ENCODE measurements at regions not wholly inside any gene's neighbourhood (a gene's known extent, or its start where the extent isn't known, plus 50 kb on each side); places are given as distances from the start of the nearest gene placed in this dataset.
A peak's percentile ranks its signal among the peaks of the same experiment; 100 is the strongest.
"Not testable (repeated sequence)": the region's sequence is repeated elsewhere in the genome, so short reads cannot be mapped to it uniquely, and the experiment has no call there.

DNA sequence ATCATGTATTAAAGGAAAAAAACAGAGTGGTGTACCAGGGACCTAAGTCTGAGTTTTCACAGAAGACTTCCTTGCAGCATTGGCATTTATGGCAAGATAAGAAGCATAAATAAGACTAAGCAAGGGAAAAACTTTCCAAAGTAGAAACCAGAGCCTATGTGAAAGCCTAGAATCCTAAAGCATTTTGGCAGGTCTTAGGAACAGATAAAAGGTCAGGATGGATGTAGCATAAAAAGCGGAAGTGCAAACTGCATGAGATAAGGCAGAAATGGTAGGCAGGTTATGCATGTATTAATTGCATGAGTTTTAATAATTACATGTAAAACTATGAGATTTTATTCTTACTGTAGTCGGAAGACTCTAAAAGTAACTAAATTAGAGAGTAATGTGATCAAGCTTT is 596.5 kb downstream of the SUCLG1 start:
- no peak for DNase-seq

DNA sequence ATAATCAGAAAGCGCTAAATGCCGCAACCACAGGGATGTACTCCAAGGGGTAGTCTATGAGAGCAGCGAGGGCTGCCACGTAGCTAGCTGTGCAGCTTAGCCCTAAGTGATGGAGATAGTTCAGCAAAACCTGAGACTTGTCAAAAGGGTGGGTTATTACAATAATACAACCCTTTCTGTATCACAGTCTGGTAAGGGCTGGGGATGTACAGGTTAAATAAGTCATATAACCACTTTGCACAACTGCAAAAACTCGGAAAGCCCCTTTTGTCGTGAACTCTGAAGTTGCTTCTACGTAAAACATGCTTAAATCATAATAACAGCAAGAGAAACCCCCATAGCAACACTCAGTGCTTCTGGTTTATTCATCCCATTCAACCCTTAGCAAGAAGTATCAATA is 598.8 kb downstream of the SUCLG1 start:
- DNase-seq = no peak

DNA sequence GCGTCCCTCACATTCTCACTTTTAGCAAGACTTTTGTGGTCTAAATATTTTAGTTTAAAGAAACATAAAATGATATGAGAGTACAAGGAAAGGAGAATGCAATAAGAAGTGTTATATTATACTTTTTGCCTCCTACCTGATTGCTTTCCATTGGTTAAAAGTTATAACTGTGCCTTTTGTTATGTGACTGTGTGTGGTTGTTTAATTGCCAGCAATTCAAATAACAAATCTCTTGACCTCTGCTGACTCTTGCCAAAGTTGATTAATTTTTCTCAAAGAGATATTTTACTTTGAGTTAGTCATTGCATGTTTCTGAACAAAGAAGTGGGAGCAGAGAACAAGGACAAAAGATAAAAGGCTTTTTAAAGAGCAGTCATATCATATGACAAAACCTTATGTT is 599.5 kb downstream of the SUCLG1 start:
- DNase-seq = no peak

DNA sequence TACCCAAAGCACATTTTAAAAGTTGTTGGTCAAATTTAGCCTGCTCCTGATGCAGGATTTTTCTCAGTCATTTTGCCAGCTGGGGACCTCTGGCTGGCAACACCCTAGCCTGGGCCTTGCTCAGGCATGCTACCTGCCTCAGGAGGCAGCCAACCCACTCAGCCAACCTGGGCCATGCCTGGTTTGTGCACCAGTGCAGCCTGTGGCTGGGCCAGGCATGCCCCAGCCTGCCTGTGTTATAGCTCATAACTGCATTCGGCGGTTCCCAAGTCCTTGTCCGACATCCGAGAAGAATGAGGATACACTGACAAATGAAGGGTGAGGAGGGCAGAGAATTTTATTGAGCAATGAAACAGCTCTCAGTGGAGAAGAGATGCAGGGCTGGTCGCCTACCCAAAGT is 608.0 kb downstream of the SUCLG1 start:
- no peak for DNase-seq

DNA sequence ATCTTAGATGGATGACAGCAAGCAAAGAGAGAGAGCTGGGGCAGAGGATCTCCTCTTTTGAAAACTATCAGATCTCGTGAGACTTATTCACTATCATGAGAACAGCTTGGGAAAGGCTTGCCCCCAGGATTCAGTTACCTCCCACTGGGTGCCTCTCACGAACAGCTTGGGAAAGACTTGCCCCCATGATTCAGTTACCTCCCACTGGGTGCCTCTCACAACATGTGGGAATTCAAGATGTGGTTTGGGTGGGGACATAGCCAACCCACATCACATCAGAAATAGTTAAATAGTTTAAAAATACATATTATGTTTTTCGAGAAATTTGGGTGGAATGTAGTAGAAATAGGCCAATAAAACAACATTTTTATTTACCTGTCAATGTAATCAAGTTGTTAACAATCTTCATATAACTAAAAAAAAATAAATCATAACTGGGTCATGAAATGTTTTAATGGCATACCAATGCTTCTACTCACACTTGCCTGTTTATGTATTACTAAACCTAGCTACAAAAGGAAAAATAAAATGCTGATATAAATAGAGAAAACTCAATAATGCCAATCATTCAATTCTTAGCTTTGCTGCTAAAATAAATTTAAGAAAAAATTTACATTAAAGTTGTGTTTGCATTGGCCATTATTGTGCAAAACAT is 608.9 kb downstream of the SUCLG1 start:
- no peak for DNase-seq

DNA sequence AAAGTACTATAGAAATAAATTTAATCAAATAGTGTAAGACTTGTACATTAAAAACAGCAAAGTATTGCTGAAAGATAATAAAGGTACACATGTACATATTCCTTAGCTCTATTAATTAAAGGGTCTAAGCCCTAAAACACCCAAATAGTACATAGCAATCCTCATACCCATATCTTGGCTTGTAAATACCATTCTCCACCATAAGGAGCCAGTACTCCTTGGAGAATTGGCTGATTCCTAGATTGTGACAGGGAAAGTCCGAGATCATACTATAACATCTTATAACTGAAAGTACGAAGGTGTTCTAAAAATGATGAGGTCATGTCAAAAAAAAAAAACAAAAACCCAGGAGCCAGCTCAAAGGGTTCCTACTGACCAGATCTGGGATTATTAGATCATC is 614.6 kb downstream of the SUCLG1 start:
- DNase-seq = no peak

DNA sequence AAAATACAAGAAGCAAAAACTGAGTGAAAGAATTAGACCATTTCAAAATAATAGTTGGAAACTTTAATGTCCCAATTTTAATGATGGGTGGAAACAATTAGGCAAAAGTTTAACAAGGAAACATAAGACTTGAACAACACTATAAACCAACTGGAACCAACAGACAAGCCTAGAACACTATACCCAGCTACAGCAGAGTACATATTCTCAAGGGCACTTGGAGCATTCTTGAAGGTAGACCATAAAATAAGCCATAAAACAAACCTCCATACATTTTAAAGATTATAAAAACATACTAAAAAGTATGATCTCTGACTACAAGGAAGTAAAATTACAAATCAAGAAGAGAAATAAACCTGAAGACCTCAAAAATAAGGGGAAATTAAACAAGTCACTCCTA is 616.7 kb downstream of the SUCLG1 start:
- no peak for DNase-seq

DNA sequence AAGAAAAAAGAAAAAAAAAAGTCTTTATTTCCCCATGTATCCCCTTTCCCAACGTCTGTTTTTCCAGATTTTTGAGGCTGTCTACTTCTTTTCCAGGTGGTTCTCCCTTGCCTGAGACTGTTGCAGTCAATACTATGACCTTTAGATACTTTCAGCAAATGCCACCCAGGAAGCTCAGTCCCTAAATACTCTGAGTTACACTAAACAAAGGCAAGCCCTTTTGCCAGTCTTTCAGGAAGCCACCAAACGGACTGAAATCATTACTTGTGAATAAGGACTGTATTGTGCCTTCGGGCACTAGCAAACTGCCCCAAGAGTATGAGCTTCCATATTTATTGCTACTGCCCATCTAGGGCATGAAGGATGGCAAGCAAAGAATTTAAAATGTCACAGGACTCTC is 621.3 kb downstream of the SUCLG1 start:
- DNase-seq = no peak

DNA sequence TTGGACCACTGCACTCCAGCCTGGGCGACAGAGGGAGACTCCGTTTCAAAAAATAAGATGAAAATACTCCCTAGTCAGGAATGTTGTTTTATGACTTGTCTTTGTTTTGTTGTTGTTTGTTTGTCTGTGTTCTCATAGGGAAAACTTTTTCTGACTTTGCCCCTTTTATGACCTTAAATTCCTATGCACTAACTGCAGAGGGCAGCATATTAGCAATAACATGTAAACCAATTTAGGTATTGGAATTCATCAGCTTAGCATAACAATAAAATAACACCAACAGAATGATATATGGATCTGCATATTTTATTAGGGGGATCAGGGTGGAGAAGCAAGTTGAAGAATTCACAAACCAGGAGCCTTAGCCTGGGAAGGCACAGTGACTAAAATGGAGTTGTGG is 631.5 kb downstream of the SUCLG1 start:
- no peak for DNase-seq

DNA sequence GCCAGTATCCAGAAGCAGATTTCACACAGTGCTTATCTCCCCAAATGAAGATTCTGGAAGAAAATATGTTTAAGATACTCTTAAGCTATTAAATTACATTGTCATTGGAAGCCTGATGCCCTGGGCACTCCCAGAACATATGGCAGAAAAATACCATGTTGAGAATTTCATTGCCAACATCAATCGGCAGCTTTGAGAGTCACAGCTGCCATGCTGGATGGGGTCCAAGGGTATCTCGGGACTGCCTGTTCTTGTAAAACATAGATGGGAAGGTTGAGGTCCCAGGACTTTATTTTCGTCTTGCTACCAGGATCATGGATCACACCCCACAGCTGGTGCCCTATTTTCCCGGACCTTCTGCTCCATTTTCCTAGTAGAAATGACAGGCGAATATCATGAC is 632.5 kb downstream of the SUCLG1 start:
- DNase-seq = no peak

DNA sequence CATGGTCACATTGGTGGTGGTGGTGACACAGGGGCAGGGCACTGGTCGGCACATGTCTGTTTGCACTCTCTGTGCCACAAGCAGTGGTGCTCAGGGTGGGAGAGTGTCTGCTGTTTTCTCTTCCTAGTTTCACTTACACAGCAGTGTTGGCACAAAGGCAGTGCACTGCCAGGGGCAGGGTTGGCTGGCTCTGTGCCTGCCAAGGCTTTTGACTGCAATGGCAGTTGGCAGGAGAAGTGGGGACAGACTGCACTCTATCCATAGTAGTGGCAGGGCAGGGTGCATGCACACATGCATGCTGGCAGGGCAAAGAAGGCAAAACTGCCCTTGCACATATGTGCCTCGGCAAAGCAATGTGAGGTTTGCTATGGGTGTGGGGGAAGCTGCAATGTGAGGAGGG is 635.9 kb downstream of the SUCLG1 start:
- DNase-seq = peak; percentile 45

DNA sequence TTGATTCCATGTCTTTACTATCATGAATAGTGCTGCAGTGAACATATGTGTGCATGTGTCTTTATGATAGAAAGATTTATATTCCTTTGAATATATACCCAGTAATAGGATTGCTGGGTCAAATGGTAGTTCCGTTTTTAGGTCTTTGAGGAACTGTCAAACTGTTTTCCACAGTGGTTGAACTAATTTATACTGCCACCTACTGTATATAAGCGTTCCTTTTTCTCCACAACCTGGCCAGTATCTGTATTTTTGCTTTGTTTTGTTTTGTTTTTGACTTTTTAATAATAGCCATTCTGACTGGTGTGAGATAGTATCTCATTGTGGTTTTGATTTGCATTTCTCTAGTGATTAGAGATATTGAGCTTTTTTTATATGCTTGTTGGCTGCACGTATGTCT is 641.6 kb downstream of the SUCLG1 start:
- no peak for DNase-seq

DNA sequence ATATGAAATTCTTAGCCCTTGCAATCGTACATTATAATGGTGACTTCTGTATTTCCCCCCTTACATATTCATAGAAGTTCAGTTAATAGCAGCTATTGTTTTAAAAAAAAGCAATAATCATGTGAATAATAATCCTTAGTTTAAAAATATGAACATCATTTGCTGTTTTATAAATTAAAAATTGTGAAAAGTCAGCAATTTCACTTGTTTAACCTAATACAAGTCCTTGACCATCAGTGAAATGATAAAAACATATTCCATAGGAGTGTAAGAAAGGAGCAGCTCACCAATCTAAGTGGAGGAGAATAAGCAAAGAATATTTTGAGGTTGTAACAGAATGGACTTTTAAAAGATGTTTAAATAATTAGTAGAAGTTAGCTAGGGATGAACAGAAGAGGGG is 650.2 kb downstream of the SUCLG1 start:
- no peak for DNase-seq

DNA sequence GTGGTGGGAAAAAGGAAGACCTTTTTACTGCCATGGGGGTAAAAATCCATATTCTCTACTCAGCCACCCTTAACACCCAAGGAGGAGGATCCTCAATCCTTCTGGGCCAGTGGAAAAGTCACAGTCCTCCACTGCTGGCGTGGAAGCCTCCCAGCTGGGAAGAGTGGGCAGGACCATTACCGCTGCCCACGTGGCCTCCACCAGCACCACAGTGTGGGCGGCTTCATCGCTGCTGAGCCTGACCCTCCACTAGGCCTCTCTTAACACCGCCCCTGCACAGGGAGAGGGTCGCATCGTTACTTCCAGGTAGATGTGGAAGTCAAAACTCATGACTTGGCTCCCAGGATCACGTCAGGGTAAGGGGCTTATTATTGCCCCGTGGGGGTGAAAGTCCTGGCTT is 656.5 kb downstream of the SUCLG1 start:
- DNase-seq = no peak

DNA sequence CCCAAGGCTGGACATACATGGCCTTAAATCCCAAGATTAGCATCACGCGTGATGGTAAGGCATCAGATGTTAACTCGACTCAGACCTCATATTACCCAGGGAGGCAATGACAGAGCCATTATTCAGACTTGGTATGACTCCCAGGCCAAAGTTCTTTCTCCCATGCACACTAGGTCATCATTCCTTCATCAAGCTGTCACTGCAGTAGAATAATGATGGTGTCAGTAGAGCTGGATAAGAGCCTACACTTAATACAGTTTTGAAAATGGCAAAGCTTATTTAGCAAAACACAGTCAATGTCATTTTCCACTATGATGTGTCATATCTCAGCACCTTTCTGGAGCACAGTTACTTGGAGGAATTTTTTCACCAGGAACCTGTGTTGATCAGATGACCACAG is 663.3 kb downstream of the SUCLG1 start:
- no peak for DNase-seq

DNA sequence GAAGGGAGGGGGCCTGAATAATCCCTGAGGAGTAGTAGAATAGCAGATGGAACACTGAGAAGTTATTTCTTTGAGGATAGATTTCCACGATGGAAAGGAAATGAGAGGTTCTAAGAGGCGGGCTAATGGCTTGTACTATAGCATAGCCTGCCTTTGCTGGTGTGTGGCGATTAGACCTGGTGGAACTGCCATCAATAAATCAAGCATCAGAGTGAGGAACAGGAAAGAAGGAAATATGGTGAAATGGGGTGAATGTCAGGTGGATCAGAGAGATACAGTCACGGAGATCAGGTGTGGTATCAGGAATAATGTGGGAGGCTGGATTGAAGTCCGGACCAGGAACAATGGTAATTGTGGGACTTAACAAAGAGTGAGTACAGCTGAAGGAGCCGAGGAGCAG is 668.6 kb downstream of the SUCLG1 start:
- DNase-seq = not testable (repeated sequence)

DNA sequence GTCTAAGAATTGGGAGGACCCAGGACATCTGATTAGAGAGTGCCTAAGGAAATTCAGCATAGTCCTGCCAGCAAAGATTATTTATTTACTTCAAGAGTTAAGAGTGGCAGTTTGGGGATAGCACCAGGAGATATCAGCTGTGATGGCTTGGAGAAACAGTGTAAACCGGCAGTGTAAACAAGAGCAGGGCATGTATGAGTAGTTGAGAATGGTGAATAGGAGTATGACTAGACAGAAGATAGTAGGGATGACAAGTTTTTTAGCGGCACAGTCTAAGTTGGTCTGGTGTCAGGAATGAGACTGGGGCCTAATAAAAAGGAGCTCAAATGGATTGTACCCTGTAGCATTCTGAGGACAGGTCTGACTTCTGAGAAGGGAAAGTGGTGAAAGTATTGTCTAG is 669.4 kb downstream of the SUCLG1 start:
- DNase-seq = not testable (repeated sequence)

DNA sequence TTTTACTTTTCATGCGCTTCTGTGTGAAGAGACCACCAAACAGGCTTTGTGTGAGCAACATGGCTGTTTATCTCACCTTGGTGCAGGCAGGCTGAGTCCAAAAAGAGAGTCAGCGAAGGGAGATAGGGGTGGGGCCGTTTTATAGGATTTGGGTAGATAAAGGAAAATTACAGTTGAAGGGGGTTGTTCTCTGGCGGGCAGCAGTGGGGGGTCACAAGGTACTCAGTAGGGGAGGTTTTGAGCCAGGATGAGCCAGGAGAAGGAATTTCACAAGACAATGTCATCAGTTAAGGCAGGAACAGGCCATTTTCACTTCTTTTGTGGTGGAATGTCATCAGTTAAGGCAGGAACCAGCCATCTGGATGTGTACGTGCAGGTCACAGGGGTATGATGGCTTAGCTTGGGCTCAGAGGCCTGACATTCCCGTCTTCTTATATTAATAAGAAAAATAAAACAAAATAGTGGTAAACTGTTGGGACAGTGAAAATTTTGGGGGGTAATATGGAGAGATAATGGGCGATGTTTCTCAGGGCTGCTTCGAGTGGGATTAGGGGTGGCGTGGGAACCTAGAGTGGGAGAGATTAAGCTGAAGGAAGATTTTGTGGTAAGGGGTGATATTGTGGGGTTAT is 670.0 kb downstream of the SUCLG1 start:
- not testable (repeated sequence) for DNase-seq

DNA sequence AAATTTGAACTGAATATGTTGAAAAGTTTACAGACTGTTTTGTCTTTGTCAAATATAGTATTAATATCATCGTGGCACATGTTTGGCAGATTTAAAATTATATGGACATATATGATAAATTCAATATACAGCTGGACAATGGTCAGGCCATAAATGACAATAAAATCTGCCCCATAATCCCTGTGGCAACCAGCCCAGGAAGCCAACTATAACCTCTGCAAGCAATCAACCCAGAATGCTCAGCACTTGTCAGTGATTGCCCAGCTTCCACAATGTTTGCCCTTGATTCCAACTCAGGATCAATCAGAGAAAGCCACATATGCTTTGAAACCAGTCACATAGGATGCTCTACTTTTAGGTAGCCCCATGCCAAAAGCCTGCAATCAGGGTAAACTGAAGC is 671.9 kb downstream of the SUCLG1 start:
- no peak for DNase-seq

DNA sequence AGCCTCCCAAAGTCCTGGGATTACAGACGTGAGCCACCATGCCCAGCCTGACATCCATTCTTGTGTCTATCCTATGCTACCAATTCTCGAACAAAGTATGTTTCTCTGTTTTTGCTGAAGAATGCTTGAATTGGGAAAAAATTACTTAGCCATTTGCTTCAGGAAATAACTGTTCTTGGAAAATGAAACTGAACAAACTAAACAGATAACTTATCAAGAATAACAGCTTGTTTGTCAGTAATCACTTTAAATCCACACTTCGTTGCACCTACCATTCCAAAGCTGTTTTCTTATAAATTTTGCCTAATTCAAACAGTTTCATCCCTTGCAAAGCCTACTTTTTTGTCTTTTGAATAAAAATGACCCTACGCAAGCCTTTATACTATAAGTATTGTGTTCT is 672.9 kb downstream of the SUCLG1 start:
- no peak for DNase-seq

DNA sequence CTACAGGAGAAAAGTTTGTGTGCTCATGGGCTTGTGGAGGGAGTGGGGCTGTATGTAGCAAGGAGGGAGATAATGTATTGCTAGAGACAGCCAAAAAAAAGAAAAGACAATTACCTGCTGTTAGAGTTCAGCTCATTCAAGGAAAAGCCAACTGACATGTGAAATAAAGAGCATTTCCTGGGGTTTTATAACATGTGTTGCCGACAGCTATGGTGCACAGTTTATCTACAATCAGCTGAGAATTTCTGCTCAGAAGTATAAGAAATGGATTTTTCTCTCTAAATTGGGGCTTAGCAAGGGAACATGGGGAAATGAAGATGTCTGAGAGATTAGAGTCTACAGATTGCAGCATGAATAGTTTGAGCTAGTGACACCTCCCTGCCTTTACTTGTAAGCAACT is 674.1 kb downstream of the SUCLG1 start:
- no peak for DNase-seq

DNA sequence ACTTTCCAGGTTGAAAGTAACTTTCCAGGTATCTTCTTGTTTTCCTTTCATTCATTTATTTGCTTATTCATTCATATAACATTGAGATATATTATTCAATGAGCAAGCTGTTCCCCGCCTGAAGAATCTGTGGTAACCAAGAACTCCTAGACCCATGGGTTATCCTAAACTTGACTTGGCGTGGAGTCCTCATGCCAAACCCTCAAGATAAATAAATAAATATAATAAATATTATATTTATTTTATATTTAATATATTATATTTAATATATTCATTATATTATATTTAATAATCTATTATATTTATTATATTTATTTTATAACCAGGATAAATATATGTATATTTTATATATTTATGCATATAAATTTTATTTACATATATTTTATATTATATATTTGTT is 674.8 kb downstream of the SUCLG1 start:
- DNase-seq = no peak

DNA sequence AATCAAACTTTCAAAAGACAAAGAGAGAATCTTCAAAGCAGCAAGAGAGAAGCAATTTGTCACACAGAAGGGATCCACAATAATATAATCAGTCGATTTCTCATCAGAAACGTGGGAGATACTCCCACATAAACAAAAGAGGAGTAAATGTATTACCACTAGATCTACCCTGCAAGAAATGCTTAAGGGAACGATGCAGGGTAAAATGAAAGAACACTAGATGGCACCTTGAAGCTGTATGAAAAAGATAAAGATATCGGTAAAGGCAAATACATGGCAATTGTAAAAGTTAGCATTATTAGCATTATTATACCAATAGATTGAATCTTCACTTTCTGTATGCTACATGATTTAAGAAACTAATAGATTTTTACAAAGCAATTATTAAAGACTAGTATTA is 677.0 kb downstream of the SUCLG1 start:
- DNase-seq = no peak

DNA sequence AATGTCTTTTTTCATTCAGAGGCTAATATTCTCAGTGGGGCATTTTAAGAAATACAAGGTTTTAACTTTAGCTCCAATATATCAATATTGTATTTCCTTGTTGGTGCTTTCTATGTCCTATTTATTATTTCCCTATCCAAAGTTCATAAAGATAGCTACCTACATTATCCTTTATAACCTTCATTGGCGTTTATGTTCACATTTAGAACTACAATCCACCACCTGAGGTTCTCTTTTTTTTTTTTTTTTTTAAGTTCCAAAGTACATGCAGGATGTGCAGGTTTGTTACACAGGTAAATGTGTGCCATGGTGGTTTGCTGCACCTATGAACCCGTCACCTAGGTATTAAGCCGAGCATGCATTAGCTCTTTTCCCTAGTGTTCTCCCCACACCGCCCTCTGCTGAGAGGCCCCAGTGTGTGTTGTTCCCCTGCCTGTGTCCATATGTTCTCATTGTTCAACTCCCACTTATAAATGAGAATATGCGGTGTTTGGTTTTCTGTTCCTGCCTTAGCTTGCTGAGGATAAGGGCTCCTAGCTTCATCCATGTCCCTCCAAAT is 694.6 kb downstream of the SUCLG1 start:
- no peak for DNase-seq

DNA sequence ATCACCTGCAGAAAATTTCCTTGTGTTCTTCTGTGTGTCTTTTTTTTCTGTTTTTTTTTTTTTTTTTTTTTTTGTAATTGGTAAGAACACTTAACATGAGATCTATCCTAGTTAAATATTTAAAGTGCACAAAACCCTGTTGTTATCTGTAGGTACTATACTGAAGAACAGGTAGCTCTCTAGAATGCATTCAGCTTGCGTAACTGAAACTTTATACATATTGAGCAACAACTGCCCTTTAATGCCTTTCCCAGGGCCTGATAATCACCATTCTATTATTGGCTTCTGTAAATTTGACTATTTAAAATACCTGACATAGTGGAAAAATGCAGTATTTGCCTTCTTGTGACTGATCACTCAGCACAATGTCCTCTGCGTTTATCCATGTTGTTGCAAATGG is 701.8 kb downstream of the SUCLG1 start:
- DNase-seq = peak; percentile 50
